ENCODE measurements at regions not wholly inside any gene's neighbourhood (a gene's known extent, or its start where the extent isn't known, plus 50 kb on each side); places are given as distances from the start of the nearest gene placed in this dataset.

- no peak for DNase-seq
Measured at GRCh38 chr2:198479065-198479464, 674.7 kb downstream of the PLCL1 start.

DNA sequence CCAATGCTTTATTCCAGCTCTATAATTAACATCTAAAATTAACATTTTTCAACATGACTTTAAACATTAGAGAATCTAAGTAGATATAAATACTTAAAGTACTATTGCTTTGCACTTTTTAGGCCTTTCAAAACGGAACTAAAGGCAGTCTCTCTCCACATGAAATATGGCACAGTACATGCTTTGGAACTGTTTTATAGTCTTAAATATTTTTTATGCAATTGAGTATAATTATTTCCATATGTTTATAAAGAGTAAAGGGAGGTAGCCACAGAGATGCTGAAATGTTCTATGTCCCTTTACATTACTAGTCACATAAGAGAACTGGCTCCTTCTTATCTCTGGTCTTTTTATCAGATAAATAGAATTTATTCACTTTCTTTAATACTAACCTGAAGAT lies 674.0 kb downstream of the PLCL1 start:
- DNase-seq = no peak

DNA sequence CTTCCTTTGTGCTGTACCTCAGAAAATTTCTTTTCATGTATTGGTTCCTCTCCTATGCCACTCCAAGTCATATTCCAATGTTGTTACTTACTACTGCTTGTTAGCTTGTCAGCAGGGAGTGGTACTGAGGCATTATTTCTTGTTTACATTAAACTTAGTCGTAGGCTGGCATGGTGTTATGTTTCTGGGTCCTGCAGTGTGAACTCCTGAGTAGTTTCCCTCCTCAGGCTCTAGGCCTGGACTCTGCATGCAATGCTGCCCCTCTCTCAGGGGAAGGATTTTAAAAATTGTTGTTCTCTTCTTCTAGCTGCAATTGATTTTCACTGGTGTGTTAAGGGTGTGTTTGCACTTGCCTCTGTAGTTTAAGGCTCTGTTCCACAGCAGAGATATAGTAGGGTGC lies 671.6 kb downstream of the PLCL1 start:
- no peak for DNase-seq

GRCh38 chr2:198471291-198471690 lies 666.9 kb downstream of the PLCL1 start:
- DNase-seq = no peak

DNA sequence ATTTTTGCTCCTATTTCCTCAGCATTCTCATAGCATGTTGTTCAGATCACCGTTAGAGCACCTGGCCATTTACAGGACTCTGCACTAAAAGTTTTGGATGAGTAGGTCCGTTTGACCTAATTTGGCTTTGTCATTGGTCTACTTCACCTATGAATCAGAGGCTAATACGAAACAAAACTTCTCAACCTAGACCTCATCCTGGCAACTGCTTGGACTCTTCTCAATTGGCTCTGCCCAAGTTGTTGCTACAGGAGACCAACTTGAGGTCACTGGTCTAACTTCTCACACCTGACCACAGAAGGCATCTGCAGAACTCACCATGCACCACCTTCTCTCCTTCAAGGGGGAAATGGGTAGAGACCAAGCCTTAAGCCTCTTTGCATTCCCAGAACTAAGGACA lies 663.7 kb downstream of the PLCL1 start:
- DNase-seq = no peak

GRCh38 chr2:198465970-198466369 lies 661.6 kb downstream of the PLCL1 start:
- DNase-seq = no peak

GRCh38 chr2:198456418-198456817 lies 652.0 kb downstream of the PLCL1 start:
- no peak for DNase-seq

DNA sequence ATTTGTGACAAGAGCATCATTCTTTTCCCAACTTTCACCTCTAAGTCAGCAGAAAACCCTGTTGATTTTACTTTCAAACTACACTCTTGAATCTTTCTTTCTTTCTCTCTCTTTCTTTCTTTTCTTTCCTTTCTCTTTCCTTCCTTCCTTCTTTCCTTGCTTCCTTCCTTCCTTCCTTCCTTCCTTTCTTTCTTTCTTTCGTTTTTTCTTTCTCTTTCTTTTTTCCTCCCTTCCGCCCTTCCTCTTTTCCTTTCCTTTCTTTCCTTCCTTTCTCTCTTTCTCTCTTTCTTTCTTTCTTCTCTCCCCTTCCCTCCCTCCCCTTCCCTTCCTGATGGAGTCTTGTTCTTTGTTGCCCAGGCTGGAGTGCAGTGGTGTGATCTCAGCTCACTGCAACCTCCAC lies 649.5 kb downstream of the PLCL1 start:
- DNase-seq = no peak

GRCh38 chr2:198452327-198452726 lies 647.9 kb downstream of the PLCL1 start:
- no peak for DNase-seq

- no peak for DNase-seq
Measured at GRCh38 chr2:198448789-198449188, 644.4 kb downstream of the PLCL1 start.

- no peak for DNase-seq
Measured at GRCh38 chr2:198444800-198445287, 640.5 kb downstream of the PLCL1 start.

- DNase-seq = no peak
Measured at GRCh38 chr2:198441901-198442300, 637.5 kb downstream of the PLCL1 start.

- no peak for DNase-seq
Measured at GRCh38 chr2:198441246-198441645, 636.9 kb downstream of the PLCL1 start.

- no peak for DNase-seq
Measured at GRCh38 chr2:198440833-198441232, 636.4 kb downstream of the PLCL1 start.

GRCh38 chr2:198438331-198438730 lies 633.9 kb downstream of the PLCL1 start:
- DNase-seq = no peak

DNA sequence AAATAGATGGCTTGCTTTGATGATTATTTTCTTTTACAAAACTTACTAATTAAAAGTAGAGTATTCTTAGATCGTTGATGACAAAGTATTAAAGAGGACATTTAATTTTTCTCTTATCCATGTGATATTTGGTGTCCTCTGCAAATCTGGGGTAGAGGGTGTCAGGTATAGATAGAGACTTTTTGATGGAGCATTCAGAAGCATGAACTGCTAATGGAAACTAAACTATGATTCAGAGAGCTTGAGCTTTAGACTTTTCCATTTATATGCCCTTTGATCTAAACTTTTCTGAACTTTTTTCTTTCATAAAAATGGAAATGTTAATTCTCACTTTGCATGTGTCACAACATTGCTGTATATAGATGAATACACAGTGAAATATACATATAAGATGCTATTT lies 619.7 kb downstream of the PLCL1 start:
- no peak for DNase-seq

DNA sequence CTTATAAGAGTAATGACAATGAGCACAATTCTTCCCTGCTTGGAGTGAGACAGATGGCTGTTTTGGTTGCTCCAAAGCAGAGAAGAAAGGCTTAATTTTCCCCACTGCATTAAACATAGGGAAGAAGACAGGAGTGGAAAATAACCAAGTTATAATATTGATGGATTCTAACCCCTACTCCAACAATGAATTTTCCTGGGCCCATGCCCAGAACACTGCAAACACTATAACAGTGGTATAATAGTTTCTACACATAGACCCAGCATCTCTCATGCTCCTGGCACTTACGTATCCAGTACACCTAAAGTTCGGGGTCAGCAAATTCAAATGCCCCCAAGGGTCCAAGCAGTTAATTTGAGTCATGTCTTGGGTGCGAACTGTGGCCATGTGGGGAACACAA lies 613.4 kb downstream of the PLCL1 start:
- no peak for DNase-seq

DNA sequence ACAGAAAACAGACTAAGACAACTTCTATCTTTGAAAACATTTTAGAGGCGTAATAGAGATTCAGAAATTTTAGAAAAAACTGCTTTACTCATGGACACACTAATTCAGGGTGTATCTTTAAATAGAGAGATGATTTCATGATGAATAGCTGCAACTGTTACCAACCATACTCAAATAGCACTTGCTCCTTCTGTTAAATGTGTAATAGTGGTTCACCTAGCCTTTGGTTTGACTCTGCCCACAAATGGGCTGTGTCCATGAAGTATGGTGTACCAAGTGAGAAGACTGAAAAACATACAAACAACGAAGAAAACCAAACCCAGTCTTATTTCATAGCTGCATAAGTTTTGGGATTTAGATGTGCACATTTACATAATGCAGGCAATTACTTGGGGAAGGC lies 610.6 kb downstream of the PLCL1 start:
- DNase-seq = no peak

GRCh38 chr2:198411936-198412335 lies 607.5 kb downstream of the PLCL1 start:
- DNase-seq = no peak

DNA sequence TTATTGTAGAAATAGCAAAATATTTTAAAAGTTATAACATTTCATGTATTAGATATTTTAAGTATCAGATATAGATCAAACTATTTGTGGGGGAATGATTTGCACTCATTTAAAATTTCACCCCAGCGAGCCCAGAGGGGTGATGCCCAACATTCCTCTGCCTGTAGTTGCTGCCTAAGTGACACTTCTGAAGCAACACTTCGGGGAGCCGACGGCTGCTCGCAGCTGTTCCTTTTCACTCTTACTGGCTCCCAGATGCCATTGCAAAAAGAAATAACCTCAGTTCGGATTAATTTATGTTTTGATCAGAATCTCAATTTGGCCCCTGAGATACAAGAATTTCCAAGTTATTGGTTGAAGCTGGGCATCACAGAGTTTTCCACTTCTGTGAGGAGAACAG lies 603.8 kb downstream of the PLCL1 start:
- no peak for DNase-seq

GRCh38 chr2:198405311-198405710 lies 600.9 kb downstream of the PLCL1 start:
- DNase-seq = no peak

DNA sequence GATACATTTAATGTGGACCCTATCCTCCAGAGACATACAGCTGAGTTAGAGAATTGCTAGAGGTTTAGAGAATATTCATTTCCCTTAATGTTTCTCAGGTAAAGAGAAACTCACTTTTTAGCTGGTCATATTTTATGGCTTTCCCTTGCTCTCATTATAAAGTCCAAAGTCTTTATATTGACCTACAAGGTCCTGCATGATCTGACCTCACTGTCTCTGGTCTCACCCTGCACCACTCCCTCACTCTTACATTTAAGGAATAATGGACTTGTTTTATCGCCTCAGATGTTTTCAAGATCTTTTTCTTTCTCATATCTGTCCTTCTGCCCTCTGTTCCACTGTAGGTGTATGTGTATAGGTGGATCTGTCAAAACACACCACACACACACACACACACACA lies 597.3 kb downstream of the PLCL1 start:
- no peak for DNase-seq

GRCh38 chr2:198400999-198401398 lies 596.6 kb downstream of the PLCL1 start:
- DNase-seq = no peak

- no peak for DNase-seq
Measured at GRCh38 chr2:198394208-198394607, 589.8 kb downstream of the PLCL1 start.

DNA sequence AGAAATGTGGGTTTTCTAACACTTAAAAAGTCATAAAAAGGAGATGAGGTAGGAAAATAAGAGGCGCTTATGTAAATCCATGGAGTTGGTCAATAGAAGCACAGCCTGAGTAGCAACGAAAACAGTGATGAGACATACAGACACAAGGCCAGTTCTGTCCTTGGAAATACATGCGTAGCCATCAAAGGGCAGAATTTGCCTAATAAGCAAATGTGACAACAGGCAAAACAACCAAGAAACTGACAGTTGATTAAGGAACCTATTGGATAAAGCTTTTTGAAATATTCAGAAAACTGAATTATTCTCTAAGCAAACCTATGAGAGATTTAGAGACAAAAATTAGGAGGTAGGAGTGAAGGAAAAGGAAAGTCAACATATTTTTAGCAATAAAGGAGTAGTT lies 586.3 kb downstream of the PLCL1 start:
- no peak for DNase-seq

GRCh38 chr2:198387677-198388076 lies 583.3 kb downstream of the PLCL1 start:
- no peak for DNase-seq
